PC-9 (cell line): ENCODE measurements at regions not wholly inside any gene's neighbourhood (a gene's known extent, or its start where the extent isn't known, plus 50 kb on each side); places are given as distances from the start of the nearest gene placed in this dataset.

Source experiments
- EZH2 ChIP-seq: fragments of 200-600 bp; sonication (generic); IDR thresholded peaks from 2 replicates; pipeline ENCODE4 v1.8.0; 2017; ENCODE audit warnings: antibody characterized with exemption, low read depth
- TF ChIP-seq, protein P1 (sequence below): fragments of 200-600 bp; sonication (generic); conservative IDR thresholded peaks from 2 replicates; pipeline ENCODE4 v1.6.1; 2017; ENCODE audit warnings: mixed run types, antibody characterized with exemption, mild to moderate bottlenecking, moderate library complexity

DNA sequence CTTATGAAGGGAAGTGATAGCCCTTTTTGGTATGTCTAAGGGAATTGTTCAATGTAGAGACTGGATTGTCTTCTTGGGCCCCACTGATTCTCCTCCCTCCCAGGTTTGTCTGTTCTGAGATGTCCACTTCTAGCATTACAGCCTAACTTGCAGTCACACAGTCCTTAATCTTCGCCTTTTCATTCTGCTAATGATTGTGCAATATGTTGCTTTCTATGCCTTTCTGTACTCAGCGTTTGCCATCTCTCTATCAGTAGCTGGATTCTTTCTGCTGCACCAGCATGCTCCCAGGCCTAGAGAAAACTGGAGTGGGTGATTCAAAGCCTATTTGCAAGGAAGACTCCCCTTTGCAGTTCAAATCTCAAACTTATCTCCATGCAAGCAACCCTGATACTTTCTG lies 307.5 kb upstream of the DACH1 start:
- no peak for TF ChIP-seq EZH2
- TF ChIP-seq, protein P1, sequence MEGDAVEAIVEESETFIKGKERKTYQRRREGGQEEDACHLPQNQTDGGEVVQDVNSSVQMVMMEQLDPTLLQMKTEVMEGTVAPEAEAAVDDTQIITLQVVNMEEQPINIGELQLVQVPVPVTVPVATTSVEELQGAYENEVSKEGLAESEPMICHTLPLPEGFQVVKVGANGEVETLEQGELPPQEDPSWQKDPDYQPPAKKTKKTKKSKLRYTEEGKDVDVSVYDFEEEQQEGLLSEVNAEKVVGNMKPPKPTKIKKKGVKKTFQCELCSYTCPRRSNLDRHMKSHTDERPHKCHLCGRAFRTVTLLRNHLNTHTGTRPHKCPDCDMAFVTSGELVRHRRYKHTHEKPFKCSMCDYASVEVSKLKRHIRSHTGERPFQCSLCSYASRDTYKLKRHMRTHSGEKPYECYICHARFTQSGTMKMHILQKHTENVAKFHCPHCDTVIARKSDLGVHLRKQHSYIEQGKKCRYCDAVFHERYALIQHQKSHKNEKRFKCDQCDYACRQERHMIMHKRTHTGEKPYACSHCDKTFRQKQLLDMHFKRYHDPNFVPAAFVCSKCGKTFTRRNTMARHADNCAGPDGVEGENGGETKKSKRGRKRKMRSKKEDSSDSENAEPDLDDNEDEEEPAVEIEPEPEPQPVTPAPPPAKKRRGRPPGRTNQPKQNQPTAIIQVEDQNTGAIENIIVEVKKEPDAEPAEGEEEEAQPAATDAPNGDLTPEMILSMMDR: no peak
